ENCODE measurements at regions not wholly inside any gene's neighbourhood (a gene's known extent, or its start where the extent isn't known, plus 50 kb on each side); places are given as distances from the start of the nearest gene placed in this dataset.

DNA sequence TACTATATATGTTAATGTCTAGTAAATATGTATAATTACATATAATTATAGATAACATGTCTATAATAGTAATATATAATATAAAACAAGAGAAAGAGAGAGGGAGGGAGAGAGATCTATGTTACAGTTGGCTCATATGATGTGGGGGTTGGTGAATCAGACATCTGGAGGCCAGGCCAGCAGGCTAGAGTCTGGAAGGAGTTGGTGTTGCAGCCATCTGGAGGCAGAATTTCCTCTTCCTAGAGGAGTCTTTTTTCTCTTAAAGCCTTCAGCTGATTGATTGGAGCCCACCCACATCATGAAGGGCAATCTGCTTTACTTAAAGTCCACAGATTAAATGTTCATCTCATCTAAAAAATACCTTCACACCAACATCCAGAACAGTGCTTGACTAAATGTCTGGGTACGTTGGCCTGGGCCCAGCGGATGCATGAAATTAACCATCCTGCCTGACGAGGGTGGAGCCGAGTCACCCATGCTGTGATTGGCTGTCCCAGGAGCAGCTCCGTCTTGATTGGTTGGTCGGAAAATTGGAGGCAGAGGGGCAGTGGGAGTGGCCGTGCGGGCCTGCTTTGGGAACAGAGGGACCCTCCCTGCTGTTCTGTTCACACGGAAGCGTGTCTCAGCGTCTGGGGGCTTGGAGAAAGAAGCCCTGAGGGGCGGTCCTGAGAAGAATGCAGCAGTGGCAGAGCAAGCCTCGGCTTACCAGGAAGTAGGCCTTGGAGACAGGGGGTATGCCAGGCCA lies 392.4 kb downstream of the QKI start:
- no peak for TF ChIP-seq POLR2AphosphoS5 (IDR thresholded peaks at IDR 0.05; ENCODE audit: insufficient read depth in 1 of 2, low read depth in 1 of 2)
- TF ChIP-seq, protein P1, sequence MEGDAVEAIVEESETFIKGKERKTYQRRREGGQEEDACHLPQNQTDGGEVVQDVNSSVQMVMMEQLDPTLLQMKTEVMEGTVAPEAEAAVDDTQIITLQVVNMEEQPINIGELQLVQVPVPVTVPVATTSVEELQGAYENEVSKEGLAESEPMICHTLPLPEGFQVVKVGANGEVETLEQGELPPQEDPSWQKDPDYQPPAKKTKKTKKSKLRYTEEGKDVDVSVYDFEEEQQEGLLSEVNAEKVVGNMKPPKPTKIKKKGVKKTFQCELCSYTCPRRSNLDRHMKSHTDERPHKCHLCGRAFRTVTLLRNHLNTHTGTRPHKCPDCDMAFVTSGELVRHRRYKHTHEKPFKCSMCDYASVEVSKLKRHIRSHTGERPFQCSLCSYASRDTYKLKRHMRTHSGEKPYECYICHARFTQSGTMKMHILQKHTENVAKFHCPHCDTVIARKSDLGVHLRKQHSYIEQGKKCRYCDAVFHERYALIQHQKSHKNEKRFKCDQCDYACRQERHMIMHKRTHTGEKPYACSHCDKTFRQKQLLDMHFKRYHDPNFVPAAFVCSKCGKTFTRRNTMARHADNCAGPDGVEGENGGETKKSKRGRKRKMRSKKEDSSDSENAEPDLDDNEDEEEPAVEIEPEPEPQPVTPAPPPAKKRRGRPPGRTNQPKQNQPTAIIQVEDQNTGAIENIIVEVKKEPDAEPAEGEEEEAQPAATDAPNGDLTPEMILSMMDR (IDR thresholded peaks at IDR 0.05), result no peak
